Endodermal cell (in vitro differentiated cells): ENCODE measurements at regions not wholly inside any gene's neighbourhood (a gene's known extent, or its start where the extent isn't known, plus 50 kb on each side); places are given as distances from the start of the nearest gene placed in this dataset.

Source experiments
- DNase-seq: peaks from one replicate; pipeline ENCODE4 v3.0.0-alpha.2; 2017
- H3K27ac ChIP-seq: 2 replicates; pipeline ENCODE4 v1.5.1; 2013; ENCODE audit warnings: mild to moderate bottlenecking, low read depth, low read length, moderate library complexity
- H3K27me3 ChIP-seq: 2 replicates; pipeline ENCODE4 v1.6.1; 2013; ENCODE audit warnings: mild to moderate bottlenecking, low read length, moderate library complexity; ENCODE audit not compliant: insufficient read depth, control insufficient read depth, poor library complexity, severe bottlenecking
- H3K36me3 ChIP-seq: 2 replicates; pipeline ENCODE4 v1.7.0; 2013; ENCODE audit warnings: mild to moderate bottlenecking, low read length, moderate library complexity; ENCODE audit not compliant: control insufficient read depth, insufficient read depth
- H3K4me1 ChIP-seq: one replicate; pipeline ENCODE4 v1.7.0; 2013; ENCODE audit warnings: low read length; ENCODE audit not compliant: control insufficient read depth, insufficient read depth
- H3K4me3 ChIP-seq: 2 replicates; pipeline ENCODE4 v1.5.1; 2013; ENCODE audit warnings: mild to moderate bottlenecking, low read length, moderate library complexity
- H3K9ac ChIP-seq: 2 replicates; pipeline ENCODE4 v1.6.1; 2013; ENCODE audit warnings: mild to moderate bottlenecking, low read length, moderate library complexity; ENCODE audit not compliant: poor library complexity, severe bottlenecking; ENCODE audit errors: extremely low read depth
- H3K9me3 ChIP-seq: 2 replicates; pipeline ENCODE4 v1.6.1; 2013; ENCODE audit warnings: mild to moderate bottlenecking, low read length, moderate library complexity; ENCODE audit not compliant: control insufficient read depth
- H3K27ac Mint-ChIP-seq: 2 replicates; pipeline ENCODE4 v1.8.0; 2020; ENCODE audit warnings: mixed read lengths
- H3K27me3 Mint-ChIP-seq: 2 replicates; pipeline ENCODE4 v1.8.0; 2021; ENCODE audit warnings: mild to moderate bottlenecking, mixed read lengths; ENCODE audit not compliant: insufficient read depth
- H3K36me3 Mint-ChIP-seq: 2 replicates; pipeline ENCODE4 v1.8.0; 2020; ENCODE audit warnings: low read depth, mixed read lengths
- H3K4me1 Mint-ChIP-seq: 2 replicates; pipeline ENCODE4 v1.8.0; 2020; ENCODE audit warnings: mixed read lengths
- H3K4me3 Mint-ChIP-seq: 2 replicates; pipeline ENCODE4 v1.8.0; 2020; ENCODE audit warnings: mild to moderate bottlenecking, moderate library complexity, mixed read lengths
- H3K9me3 Mint-ChIP-seq: 2 replicates; pipeline ENCODE4 v1.8.0; 2020; ENCODE audit warnings: mild to moderate bottlenecking, mixed read lengths
- CTCF ChIP-seq: fragments of 200-600 bp; sonication (generic); conservative IDR thresholded peaks from 2 replicates; pipeline ENCODE4 v1.5.0; 2021; ENCODE audit warnings: antibody characterized with exemption, mild to moderate bottlenecking
- WGBS, 2 experiments: methylation state at CpG; one replicate each; pipeline versions ENCODE4 v1.1.5 to v1.1.7; 2013; ENCODE audit warnings: missing lambda C conversion rate in 2 of 2, mixed read lengths in 1 of 2; ENCODE audit not compliant: insufficient coverage in 1 of 2, insufficient read length in 1 of 2; 5-methylcytosine and 5-hydroxymethylcytosine counted together

GRCh38 chr4:58561170-58561569, 1451.0 kb upstream of the IGFBP7 start:
- Histone ChIP-seq H3K9ac (no peak overlapping the region), H3K36me3 (no peaks in the 10 kb centered on the region), H3K27me3 (no peaks in the 10 kb centered on the region), H3K4me3 (no peak overlapping the region), H3K27ac (no peak overlapping the region), H3K4me1 (peaks cover 4% of the 10 kb centered on the region), H3K9me3 (no peaks in the 10 kb centered on the region)
- Mint-ChIP-seq H3K4me1 (peaks cover 14% of the 10 kb centered on the region), H3K4me3 (no peak overlapping the region), H3K36me3 (no peaks in the 10 kb centered on the region), H3K27ac (no peak overlapping the region), H3K9me3 (no peaks in the 10 kb centered on the region), H3K27me3 (no peaks in the 10 kb centered on the region)
- TF ChIP-seq CTCF = no peak
- WGBS, 2 experiments = 84% methylated on average over 1 of the region's 1 CpG; no CpG with 5 or more reads in 1 of the 2 experiments
- no peak for DNase-seq

- H3K9me3 Mint-ChIP-seq = no peaks in the 10 kb centered on the region
- no peak overlapping the region for H3K27ac Mint-ChIP-seq
- Histone ChIP-seq H3K9ac (no peak overlapping the region), H3K4me3 (no peak overlapping the region), H3K27me3 (no peaks in the 10 kb centered on the region), H3K36me3 (no peaks in the 10 kb centered on the region), H3K27ac (no peak overlapping the region), H3K4me1 (peaks cover 4% of the 10 kb centered on the region), H3K9me3 (no peaks in the 10 kb centered on the region)
- no peak for DNase-seq
- H3K4me3 Mint-ChIP-seq = no peak overlapping the region
- no peaks in the 10 kb centered on the region for H3K36me3 Mint-ChIP-seq
- peaks cover 14% of the 10 kb centered on the region for H3K4me1 Mint-ChIP-seq
- no peaks in the 10 kb centered on the region for H3K27me3 Mint-ChIP-seq
- WGBS, 2 experiments = 83 to 100% methylated on average over 1 of the region's 1 CpG
- no peak for TF ChIP-seq CTCF
Measured at GRCh38 chr4:58560736-58561135, 1450.6 kb upstream of the IGFBP7 start.

GRCh38 chr4:58553679-58554078, 1443.5 kb upstream of the IGFBP7 start:
- no peak for DNase-seq
- H3K9me3 ChIP-seq = peaks cover 5% of the 10 kb centered on the region
- no peak for TF ChIP-seq CTCF
- no peaks in the 10 kb centered on the region for H3K27me3 ChIP-seq
- H3K9ac ChIP-seq = no peak overlapping the region
- H3K4me3 Mint-ChIP-seq = no peak overlapping the region
- H3K9me3 Mint-ChIP-seq = no peaks in the 10 kb centered on the region
- WGBS, 2 experiments = 95% methylated on average over 2 of the region's 2 CpGs; no CpG with 5 or more reads in 1 of the 2 experiments
- no peak overlapping the region for H3K4me3 ChIP-seq
- H3K36me3 Mint-ChIP-seq = no peaks in the 10 kb centered on the region
- H3K36me3 ChIP-seq = no peaks in the 10 kb centered on the region
- no peak overlapping the region for H3K27ac ChIP-seq
- peaks cover 6% of the 10 kb centered on the region for H3K4me1 ChIP-seq
- no peak overlapping the region for H3K27ac Mint-ChIP-seq
- no peaks in the 10 kb centered on the region for H3K27me3 Mint-ChIP-seq
- peaks cover 11% of the 10 kb centered on the region for H3K4me1 Mint-ChIP-seq
